NCI-H1105 (cell line): ENCODE measurements at regions not wholly inside any gene's neighbourhood (a gene's known extent, or its start where the extent isn't known, plus 50 kb on each side); places are given as distances from the start of the nearest gene placed in this dataset.

Experiments used
- DNase-seq: peaks from one replicate; lab custom pipeline; 2025; lab: John Stamatoyannopoulos, UW

GRCh38 chr1:244196571-244197285, 145.6 kb downstream of the ZBTB18 start:
- no peak for DNase-seq

DNA sequence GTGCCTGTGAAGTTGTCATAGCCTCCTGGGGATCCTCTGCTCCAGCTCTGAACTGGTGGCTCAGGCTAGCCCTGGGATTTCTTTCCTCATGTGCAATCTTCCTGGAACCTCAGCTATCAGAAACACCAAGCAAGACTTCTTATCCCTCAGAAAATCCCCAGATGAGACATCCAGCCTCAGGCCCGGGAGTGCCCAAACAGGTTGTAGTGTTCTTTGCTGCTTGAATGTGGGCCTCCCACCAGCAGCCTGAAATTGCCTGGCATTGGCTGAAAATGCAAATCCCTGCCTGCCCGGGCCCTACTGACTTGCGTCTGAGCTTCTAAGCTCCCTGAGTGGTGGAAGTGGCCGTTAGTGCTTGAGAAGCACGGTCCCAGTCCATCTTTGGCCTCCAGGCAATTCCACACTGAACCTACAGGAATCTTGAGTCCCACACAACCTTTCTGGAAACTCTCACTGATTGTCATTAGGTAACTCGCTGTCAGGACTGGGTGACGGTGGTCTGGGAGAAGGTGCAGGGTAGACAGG, 146.8 kb downstream of the ZBTB18 start:
- DNase-seq = no peak

- DNase-seq = no peak
Measured at GRCh38 chr1:244199902-244200301, 148.8 kb downstream of the ZBTB18 start.

GRCh38 chr1:244200596-244200995, 149.5 kb downstream of the ZBTB18 start:
- no peak for DNase-seq

DNA sequence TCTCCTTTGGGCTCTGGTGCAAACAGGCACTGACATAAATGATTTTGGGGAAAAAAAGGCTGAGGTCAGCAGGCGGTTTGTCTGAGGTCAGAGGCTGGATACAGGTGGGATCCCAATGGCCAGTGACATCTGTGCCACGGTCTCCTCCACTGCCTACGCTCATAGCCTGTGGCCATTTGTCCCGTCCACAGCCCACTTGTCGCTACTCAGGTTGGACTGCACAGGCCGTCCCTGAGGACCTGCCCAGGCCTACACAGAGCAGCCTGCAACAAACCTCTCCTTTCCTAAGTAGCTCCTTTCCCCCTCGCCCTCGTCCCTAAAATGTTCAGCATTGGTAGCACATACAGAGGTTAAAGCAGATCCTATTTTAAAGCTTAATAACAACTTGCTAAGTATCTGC, 150.7 kb downstream of the ZBTB18 start:
- no peak for DNase-seq

GRCh38 chr1:244204004-244204403, 152.9 kb downstream of the ZBTB18 start:
- DNase-seq = no peak

DNA sequence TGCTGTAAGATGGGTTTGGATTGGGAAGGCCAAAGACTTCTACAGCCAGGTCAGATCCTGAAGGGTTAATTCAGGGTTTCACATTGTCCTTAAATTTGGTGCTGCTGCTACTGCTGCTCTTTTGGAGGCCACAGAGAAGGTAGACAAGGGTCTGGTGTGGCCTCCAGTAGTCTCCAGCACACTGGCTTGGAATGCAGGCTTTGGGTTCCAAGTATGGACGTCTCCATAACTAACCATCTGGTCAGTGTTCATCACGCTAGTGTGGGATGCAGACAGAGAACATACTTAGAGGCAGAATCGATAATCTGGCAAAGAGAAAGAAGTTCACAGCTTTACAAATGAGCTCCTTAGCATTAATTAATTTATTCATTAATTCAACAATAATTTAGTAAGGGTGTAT, 154.1 kb downstream of the ZBTB18 start:
- DNase-seq = no peak

DNA sequence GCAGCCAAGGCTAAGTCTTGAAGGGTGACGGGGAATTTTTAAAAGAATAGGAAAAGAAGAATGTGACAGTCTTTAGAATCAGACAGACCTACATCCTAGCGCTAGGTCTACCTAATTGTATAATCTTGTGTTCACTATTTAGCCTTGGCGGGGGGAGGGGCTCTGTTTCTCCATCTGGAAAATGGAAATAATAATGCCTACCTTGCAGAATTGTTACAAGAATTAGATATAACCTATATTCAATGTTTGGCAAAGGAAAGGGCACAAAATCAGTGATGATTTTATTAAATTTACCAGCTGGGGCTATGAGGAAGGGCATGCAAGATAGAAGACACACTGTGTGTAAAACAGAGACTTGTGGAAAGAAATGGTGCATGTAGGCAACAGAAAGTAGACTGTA, 154.8 kb downstream of the ZBTB18 start:
- DNase-seq = no peak

DNA sequence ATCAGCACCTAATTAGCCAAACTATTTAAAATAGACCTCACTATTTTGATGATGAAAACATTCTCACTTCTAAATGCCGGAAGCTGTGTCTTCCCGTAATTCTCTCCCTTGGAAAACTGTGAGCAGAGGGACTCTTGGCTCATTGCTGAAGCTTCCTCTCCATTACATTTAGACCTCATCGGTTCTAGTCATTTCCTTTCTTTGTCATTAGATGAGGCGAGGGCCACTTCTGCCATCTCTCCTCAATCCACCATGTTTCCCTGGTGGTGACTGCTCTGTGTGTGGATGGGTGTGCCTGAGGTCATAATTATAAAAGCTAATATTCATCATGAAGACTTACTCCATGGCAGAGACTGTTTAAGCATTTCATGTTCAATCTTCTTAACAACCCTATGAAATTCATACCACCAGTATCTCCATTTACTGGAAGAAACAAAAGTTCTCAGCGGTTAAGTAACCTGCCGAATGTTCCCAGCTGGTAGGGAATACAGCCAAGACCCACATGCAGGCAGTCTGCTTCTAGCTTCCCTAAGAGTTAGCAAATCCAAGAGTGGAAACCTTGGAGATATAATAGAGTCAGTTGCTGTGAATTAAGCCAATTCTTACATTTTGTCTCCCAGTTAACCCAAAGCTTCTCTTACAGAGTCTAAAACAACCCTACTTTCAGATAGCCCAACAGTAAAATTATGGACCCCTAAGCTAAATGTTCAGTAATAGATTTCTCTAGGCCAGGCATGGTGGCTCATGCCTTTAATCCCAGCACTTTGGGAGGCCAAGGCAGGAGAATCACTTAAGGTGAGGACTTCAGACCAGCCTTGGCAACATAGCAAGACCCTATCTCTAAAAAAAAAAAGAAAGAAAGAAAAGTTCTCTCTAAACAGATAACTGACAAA, 156.2 kb downstream of the ZBTB18 start:
- DNase-seq = no peak

- no peak for DNase-seq
Measured at GRCh38 chr1:244207935-244208244, 156.8 kb downstream of the ZBTB18 start.

DNA sequence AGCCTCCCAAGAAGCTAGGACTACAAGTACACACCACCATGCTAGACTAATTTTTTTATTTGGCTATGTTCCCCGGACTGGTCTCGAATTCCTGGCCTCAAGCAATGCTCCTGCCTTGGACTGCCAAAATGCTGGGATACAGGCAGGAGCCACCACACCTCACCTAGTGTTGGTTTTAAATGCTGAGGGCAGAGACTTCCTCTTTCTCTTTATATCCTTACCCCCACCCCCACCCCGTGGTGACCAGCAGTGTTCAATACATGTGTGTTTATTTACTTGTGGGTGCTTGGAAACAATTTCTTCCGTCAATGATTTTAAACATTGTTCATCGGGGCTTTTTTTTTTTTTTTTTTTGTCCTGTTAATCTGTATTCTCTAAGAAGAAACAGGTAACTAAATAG, 158.9 kb downstream of the ZBTB18 start:
- no peak for DNase-seq

DNA sequence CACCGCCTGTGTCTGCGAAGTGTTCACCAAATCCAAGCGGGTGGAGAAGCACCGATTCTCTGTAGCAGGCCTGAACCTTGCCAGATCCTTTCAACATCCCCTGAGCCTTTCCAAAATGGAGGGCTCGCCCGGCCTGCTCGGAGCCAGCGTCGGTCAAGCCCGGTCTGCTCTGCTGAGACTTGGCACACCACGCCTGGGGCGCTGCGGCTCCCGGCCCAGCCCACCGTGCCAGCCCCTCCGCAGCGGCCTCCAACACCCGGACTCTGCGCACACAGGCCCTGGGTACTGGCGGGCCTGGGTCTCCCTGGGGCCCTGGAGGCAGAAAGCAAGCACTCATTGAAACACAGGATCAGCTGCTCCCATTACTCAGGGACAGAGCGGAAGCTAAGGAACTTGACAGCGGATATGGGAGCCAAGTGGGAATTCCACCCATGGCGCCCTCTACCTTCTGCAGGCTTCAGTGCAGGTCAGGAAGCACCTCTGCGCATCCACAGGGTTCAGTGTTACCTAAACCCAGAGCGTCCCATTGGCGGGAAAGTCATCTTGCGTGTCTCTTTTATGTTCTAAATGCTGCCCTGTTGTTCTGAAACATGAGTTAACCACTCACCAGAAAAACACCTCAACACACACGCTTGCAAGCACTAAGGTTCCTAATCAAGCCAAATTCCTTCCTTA, 159.9 kb downstream of the ZBTB18 start:
- DNase-seq = no peak

DNA sequence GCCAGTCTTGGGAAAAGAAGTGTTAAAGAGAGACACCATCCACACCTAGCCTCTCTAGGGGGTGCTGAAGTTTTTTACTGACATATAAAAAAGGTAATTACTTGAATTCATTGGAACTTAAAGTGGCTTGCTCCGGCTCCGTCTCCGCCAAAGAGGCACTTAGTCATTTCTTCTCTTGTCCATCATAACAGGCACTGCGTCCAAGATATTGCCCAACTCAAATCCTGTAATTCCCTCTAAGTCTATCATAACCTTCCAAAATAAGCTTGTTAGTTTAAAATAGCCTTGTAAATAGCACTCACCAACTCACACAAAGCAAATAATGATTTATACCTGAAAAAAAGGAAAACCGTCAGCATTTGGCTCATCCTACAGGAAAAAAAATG, 160.5 kb downstream of the ZBTB18 start:
- DNase-seq = no peak

- DNase-seq = no peak
Measured at GRCh38 chr1:244212219-244212618, 161.1 kb downstream of the ZBTB18 start.

DNA sequence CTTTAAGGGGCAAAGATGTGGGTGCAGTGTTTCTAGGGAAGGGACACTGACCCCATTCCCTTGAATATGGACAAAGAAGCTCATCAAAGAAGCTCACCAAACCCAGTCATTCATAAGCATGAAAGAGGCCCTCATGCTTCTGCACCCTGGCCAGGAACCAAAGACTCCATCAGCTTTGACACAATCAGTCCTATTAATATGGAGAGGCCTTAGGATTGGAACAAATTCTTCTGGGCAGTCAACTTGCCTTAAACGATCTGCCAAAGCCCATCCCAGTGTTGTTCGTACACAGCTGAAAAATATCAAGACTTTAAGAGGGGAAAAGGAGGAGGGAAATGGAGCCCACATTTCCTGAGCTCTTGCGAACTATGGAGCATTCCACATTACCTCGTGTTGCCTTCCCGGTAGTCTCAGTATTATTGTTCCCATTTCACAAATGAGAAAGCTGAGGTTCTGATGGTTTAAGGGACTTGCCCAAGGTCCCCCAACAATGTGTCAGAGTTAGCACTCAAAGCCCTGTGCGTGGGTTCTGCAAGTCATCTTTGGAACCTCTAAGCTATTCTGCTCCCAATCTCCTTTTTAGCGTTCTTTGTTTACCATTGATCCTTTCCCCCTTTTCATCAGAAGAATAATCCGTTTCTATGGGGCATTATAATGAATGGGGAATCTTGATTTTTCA, 161.9 kb downstream of the ZBTB18 start:
- DNase-seq = no peak

DNA sequence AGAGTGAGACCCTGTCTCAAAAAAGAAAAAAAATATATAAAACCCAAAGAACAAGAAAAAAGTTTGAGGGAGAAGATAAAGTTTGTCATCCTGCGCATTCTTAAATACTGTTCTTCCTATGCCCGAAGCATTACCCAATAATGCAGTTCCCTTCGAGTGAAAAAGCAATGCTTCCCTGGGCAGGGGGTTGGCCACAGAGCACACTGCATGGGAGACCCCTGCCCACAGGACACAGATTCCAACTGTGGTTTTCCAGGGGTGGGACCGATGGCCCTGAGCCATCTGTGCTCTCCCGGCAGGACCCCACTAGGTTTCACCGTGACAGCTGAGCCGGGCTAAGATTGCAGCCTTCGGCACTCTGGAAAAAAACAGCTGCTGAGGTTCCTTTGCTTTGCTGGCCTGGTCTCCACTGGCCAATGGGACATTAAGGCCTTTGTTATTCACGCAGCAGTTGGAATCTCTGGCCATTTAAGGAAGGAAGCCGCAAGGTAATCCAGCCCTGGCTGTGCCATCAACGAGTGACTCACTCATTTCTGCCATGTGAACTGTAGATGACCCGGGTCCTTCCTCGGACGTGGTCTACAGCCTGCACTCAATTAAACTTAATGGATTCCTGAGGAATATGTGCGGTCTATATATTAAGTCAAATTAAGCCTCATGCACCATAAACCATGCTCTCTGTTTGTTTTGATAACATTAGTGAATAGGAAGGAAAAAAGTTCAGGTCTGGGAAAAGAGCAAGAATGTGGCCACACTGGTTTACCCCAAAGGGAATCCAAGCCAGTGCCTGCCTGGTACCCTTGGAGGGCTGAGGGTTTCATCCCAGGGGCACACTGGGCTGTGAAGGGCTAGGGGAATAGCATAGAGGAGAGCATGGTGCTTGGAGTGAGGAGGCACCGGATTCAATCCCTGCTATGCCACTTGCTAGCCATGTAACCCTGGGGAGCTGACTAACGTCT, 163.2 kb downstream of the ZBTB18 start:
- DNase-seq = no peak

DNA sequence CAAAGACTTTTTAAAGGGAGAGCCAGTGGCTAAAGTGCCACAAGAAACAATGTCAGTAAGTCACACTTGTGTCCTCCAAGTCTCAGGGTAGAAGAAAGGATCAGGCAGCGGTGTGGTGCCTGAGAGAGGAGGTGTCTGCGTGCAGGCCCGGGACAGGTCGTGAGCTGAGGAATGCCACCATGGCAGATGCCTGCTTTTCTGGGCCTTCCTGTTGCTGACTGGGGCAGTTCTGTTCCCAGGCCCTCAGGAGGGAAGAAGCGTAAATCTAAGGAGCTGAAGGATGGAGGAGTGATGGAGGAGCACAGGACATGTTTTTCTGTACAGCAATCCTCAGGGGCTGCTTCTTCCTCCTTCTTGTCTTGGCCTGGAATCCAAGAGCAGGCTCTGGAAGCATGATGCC, 165.8 kb downstream of the ZBTB18 start:
- DNase-seq = no peak

GRCh38 chr1:244217711-244218110, 166.6 kb downstream of the ZBTB18 start:
- DNase-seq = no peak

DNA sequence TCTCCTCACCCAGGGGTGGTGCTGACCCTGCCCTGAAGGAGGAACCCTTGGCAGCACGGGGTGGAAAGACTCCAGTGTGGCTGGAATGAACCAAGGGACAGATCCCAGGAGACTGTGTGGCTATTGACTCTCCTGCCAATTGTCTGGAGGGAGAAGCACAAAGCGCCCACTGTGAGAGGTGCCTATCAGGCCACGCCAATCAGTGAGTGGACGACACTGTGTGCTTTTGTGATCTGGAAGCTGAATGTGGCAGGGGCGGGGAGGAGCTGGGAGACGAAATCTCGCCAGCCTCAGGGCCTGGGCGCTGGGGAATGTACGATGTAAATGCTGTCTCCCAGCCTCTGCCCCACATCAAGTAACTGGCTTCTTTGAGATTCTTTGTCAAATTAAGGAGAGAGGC, 167.1 kb downstream of the ZBTB18 start:
- DNase-seq = no peak

DNA sequence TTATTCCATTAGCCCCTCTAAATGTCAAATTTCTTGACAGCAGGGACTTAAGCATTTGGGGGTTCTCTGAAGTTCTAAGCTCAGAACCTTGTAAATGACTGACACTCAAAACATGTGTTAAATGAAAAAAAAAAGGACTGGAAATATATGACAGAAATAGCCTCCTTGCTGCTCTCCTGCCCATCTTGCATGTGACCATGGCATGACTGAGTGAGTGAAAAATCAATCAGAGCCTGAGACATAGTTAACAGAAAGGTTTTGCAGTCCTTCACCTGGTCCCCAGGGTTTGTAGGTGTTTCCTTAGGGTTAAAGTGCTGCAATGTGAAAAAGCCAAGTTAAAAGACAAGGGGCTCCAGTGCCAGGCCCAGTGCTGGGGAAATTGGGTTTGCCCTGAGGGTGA, 168.1 kb downstream of the ZBTB18 start:
- no peak for DNase-seq

- DNase-seq = no peak
Measured at GRCh38 chr1:244219802-244220201, 168.7 kb downstream of the ZBTB18 start.
